T-helper 1 cell treated with Interleukin-12 subunit alpha and Interleukin-12 subunit beta and Interleukin-4 antibody, amounts not matched to agents 30 μg/mL and 1 μg/mL, for 36 hours (primary cell): ENCODE measurements at regions not wholly inside any gene's neighbourhood (a gene's known extent, or its start where the extent isn't known, plus 50 kb on each side); places are given as distances from the start of the nearest gene placed in this dataset.
"Not testable (repeated sequence)": the region's sequence is repeated elsewhere in the genome, so short reads cannot be mapped to it uniquely, and the experiment has no call there.

Experiments
- H3K27ac Mint-ChIP-seq: one replicate; pipeline ENCODE4 v1.8.0; 2021; ENCODE audit warnings: mild to moderate bottlenecking, mixed read lengths
- H3K27me3 Mint-ChIP-seq: one replicate; pipeline ENCODE4 v1.8.0; 2021; ENCODE audit warnings: low read depth, mixed read lengths
- H3K36me3 Mint-ChIP-seq: one replicate; pipeline ENCODE4 v1.8.0; 2021; ENCODE audit warnings: low read depth, mixed read lengths
- H3K4me1 Mint-ChIP-seq: one replicate; pipeline ENCODE4 v1.8.0; 2021; ENCODE audit warnings: low read depth, mixed read lengths
- H3K4me3 Mint-ChIP-seq: one replicate; pipeline ENCODE4 v1.8.0; 2021; ENCODE audit warnings: mild to moderate bottlenecking, moderate library complexity, mixed read lengths
- H3K9me3 Mint-ChIP-seq: one replicate; pipeline ENCODE4 v1.8.0; 2021; ENCODE audit warnings: mixed read lengths

GRCh38 chr1:146355373-146355772, 126.6 kb upstream of the NOTCH2NLA start:
- not testable (repeated sequence) for H3K4me3 Mint-ChIP-seq, H3K9me3 Mint-ChIP-seq, H3K27me3 Mint-ChIP-seq, H3K36me3 Mint-ChIP-seq, H3K4me1 Mint-ChIP-seq, H3K27ac Mint-ChIP-seq

DNA sequence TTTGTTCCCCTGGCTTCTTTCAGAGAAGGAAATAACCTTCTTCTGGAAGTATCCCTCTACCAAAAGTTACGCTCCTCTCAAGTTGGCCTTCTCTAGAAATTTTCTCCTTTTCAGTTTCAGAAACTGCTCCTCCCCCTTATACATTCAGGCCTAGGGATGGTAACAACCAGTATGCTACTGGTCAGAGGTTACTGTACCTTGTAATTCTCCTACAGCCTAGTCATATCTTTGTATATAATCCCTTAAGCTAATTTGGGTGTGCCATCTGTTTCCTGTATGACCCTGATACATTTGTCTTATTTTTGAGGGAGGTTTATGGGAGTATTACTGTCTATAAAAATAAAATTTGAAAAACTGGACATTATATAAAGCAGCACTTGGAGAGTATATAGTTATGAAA, 98.0 kb upstream of the NOTCH2NLA start:
- not testable (repeated sequence) for H3K4me1 Mint-ChIP-seq, H3K27ac Mint-ChIP-seq, H3K36me3 Mint-ChIP-seq, H3K9me3 Mint-ChIP-seq, H3K4me3 Mint-ChIP-seq, H3K27me3 Mint-ChIP-seq

DNA sequence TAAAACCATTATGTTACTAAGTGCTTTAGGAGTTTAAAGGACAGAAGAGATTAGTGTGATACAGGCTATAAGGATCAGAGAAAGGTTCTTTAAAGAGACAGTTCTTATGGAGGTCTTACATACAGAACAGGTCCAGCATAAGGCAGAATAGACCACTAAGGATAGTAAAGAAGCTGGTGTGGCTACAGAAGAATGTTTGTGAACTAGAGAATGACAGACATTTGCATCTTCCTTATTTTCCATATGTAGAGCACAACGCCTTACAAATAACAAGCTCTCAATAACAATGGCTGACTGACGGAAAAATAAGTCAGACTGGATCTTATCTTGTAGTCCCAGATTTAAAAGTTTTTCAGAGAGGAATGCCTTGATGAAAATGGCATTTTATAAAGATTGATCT, 95.6 kb upstream of the NOTCH2NLA start:
- not testable (repeated sequence) for H3K36me3 Mint-ChIP-seq, H3K4me1 Mint-ChIP-seq, H3K27me3 Mint-ChIP-seq, H3K4me3 Mint-ChIP-seq, H3K9me3 Mint-ChIP-seq, H3K27ac Mint-ChIP-seq

DNA sequence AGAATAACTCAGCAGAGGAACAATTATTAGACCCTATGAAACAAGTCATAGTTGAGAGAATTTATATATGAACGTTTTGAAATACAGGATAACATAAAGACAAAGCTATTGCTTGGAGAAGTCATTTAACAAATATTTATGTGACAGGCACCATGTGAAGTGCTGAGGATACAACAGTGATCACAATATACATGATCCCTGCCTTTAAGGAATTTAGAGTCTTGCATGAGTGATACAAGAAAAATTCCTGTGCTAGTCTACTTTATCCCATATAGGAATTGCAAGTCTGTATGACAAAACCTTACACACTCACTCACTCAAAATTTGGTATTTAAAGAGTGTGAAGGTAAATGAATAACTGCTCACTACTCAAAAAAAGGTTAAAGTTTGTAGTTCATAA, 94.5 kb upstream of the NOTCH2NLA start:
- H3K4me3 Mint-ChIP-seq, H3K27me3 Mint-ChIP-seq, H3K9me3 Mint-ChIP-seq, H3K4me1 Mint-ChIP-seq, H3K27ac Mint-ChIP-seq, H3K36me3 Mint-ChIP-seq: not testable (repeated sequence)

DNA sequence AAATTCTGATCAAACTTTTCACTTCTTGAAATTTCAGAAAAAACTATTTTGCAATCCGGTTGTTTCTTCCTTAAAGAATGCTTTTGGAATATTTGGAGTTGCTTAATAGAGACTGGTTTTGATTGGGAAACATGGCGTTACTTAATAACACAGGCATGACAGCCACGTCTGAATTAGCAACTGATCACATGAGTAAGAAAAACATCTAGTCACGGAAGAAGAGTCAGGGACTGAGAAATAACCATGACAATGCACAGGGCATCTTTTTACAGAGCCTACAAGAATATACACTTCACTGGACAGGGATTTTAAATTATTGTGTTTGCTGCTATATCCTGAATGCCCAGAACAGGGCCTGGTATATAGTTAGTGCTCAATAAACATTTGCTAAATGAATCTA, 94.1 kb upstream of the NOTCH2NLA start:
- H3K27me3 Mint-ChIP-seq, H3K27ac Mint-ChIP-seq, H3K4me3 Mint-ChIP-seq, H3K9me3 Mint-ChIP-seq, H3K36me3 Mint-ChIP-seq, H3K4me1 Mint-ChIP-seq: not testable (repeated sequence)

- H3K4me3 Mint-ChIP-seq, H3K4me1 Mint-ChIP-seq, H3K27me3 Mint-ChIP-seq, H3K36me3 Mint-ChIP-seq, H3K27ac Mint-ChIP-seq, H3K9me3 Mint-ChIP-seq: not testable (repeated sequence)
Measured at GRCh38 chr1:146318715-146319114, 89.9 kb upstream of the NOTCH2NLA start.

- not testable (repeated sequence) for H3K27me3 Mint-ChIP-seq, H3K9me3 Mint-ChIP-seq, H3K4me1 Mint-ChIP-seq, H3K36me3 Mint-ChIP-seq, H3K27ac Mint-ChIP-seq, H3K4me3 Mint-ChIP-seq
Measured at GRCh38 chr1:146317785-146318184, 89.0 kb upstream of the NOTCH2NLA start.

GRCh38 chr1:146314449-146315246, 85.8 kb upstream of the NOTCH2NLA start:
- H3K9me3 Mint-ChIP-seq, H3K4me1 Mint-ChIP-seq, H3K27ac Mint-ChIP-seq, H3K4me3 Mint-ChIP-seq, H3K27me3 Mint-ChIP-seq, H3K36me3 Mint-ChIP-seq: not testable (repeated sequence)

- H3K9me3 Mint-ChIP-seq, H3K27me3 Mint-ChIP-seq, H3K4me3 Mint-ChIP-seq, H3K27ac Mint-ChIP-seq, H3K4me1 Mint-ChIP-seq, H3K36me3 Mint-ChIP-seq: not testable (repeated sequence)
Measured at GRCh38 chr1:146310579-146310978, 81.8 kb upstream of the NOTCH2NLA start.

DNA sequence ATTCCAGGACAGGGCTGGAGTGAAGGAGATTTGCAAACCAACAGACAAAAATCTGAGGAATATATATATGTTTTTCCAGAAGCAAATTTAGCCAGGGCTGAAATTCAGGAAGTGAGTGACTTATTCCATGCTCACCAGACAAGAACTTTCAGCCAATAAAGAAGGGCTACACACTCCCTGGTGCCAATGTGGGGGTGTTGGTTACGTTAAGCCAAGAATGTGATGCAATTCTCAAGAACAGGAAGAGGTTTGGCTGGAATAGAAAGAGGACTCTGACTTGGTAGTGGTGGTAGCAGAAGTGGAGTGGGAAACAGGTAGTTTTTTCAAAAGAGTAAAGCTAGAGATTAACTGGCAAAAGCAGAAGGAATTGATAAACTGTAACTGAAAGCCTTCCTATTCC, 80.6 kb upstream of the NOTCH2NLA start:
- H3K36me3 Mint-ChIP-seq, H3K4me3 Mint-ChIP-seq, H3K27me3 Mint-ChIP-seq, H3K9me3 Mint-ChIP-seq, H3K27ac Mint-ChIP-seq, H3K4me1 Mint-ChIP-seq: not testable (repeated sequence)

DNA sequence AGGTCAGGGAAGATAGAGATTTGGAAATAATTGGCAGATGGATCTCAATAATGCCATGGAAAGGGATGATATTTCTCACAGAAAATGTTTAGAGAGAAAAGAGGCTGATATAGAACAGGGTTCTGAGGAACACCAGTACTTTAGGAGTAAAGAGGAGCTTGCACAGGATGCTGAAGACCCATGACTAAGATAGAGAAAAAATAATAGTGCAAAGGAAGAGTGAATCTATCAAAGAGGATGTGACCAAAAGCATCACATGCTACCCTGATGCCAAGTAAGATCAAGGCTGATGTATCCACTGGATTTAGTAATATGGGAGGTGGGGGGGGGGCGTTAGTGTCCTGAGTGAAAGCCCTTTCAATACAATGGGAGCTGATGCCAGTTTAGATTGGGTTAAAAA, 80.1 kb upstream of the NOTCH2NLA start:
- H3K27me3 Mint-ChIP-seq, H3K9me3 Mint-ChIP-seq, H3K36me3 Mint-ChIP-seq, H3K27ac Mint-ChIP-seq, H3K4me1 Mint-ChIP-seq, H3K4me3 Mint-ChIP-seq: not testable (repeated sequence)

- not testable (repeated sequence) for H3K4me1 Mint-ChIP-seq, H3K27ac Mint-ChIP-seq, H3K36me3 Mint-ChIP-seq
Measured at GRCh38 chr1:146308152-146308551, 79.3 kb upstream of the NOTCH2NLA start.

GRCh38 chr1:146307632-146308031, 78.8 kb upstream of the NOTCH2NLA start:
- not testable (repeated sequence) for H3K9me3 Mint-ChIP-seq, H3K4me3 Mint-ChIP-seq, H3K4me1 Mint-ChIP-seq, H3K27ac Mint-ChIP-seq, H3K36me3 Mint-ChIP-seq, H3K27me3 Mint-ChIP-seq

More at GRCh38 chr1:146308152-146308551, 79.3 kb upstream of the NOTCH2NLA start:
- H3K4me3 Mint-ChIP-seq, H3K9me3 Mint-ChIP-seq, H3K27me3 Mint-ChIP-seq: not testable (repeated sequence)

DNA sequence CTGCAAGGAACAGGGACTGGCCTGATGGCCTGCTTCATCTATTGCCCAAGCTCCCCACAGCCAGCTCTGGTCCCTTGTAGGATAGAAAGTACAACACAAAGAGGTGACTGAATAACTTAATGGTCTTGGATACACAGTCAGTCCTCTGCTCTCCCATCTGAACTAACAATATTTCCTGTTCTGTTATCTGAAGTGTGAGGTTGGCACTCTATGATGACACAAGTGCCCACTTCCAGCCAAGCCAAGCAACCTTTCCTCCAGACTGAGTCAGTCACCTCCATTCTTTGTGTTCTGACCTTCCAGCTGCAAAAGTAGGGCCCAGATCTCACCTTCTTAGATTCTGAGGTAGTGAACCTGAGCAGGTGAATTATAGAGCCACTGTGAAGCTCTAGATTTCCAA, 77.8 kb upstream of the NOTCH2NLA start:
- H3K4me3 Mint-ChIP-seq, H3K9me3 Mint-ChIP-seq, H3K36me3 Mint-ChIP-seq, H3K27ac Mint-ChIP-seq, H3K4me1 Mint-ChIP-seq, H3K27me3 Mint-ChIP-seq: not testable (repeated sequence)

- H3K27ac Mint-ChIP-seq, H3K9me3 Mint-ChIP-seq, H3K36me3 Mint-ChIP-seq, H3K4me3 Mint-ChIP-seq, H3K27me3 Mint-ChIP-seq, H3K4me1 Mint-ChIP-seq: not testable (repeated sequence)
Measured at GRCh38 chr1:146305442-146305841, 76.6 kb upstream of the NOTCH2NLA start.

- H3K36me3 Mint-ChIP-seq: not testable (repeated sequence)
Measured at GRCh38 chr1:146298575-146298897, 69.7 kb upstream of the NOTCH2NLA start.

More at GRCh38 chr1:146298575-146298897, 69.7 kb upstream of the NOTCH2NLA start:
- not testable (repeated sequence) for H3K4me1 Mint-ChIP-seq, H3K27me3 Mint-ChIP-seq, H3K27ac Mint-ChIP-seq, H3K4me3 Mint-ChIP-seq, H3K9me3 Mint-ChIP-seq
